K562 (cell line): ENCODE measurements at regions not wholly inside any gene's neighbourhood (a gene's known extent, or its start where the extent isn't known, plus 50 kb on each side); places are given as distances from the start of the nearest gene placed in this dataset.

Source experiments
- AFF4 ChIP-seq: sonication (generic); formaldehyde crosslinking; IDR thresholded peaks from 2 replicates; pipeline ENCODE4 v1.8.0; 2023; ENCODE audit warnings: mild to moderate bottlenecking, missing genetic modification reagents
- ATF6 ChIP-seq: sonication (generic); formaldehyde crosslinking; IDR thresholded peaks from 2 replicates; pipeline ENCODE4 v1.4.0; 2020; ENCODE audit warnings: mild to moderate bottlenecking, missing genetic modification reagents
- CREBBP ChIP-seq: IDR thresholded peaks from one replicate; pipeline ENCODE4 v1.6.1; 2012; ENCODE audit warnings: low read depth, mild to moderate bottlenecking, control low read depth, inconsistent platforms, low read length
- HMGXB4 ChIP-seq: sonication (generic); formaldehyde crosslinking; IDR thresholded peaks from 2 replicates; pipeline ENCODE4 v1.8.1; 2023; ENCODE audit warnings: mild to moderate bottlenecking, missing genetic modification reagents
- JUN ChIP-seq, 2 experiments: sonication (generic) in 1 of 2; formaldehyde crosslinking in 1 of 2; IDR thresholded peaks; 2 replicates each; pipeline versions ENCODE4 v1.6.1 to v1.8.0; 2012 to 2022; ENCODE audit warnings: borderline replicate concordance in 2 of 2, mild to moderate bottlenecking in 2 of 2, improper control_type of control experiment in 1 of 2, low read depth in 1 of 2, low read length in 1 of 2, missing genetic modification reagents in 1 of 2
- NFYB ChIP-seq: IDR thresholded peaks from 2 replicates; pipeline ENCODE4 v1.6.1; 2011; ENCODE audit warnings: mild to moderate bottlenecking, moderate library complexity; ENCODE audit not compliant: insufficient read length; ENCODE audit errors: extremely low read depth
- SETDB1 ChIP-seq: IDR thresholded peaks from one replicate; pipeline ENCODE4 v1.6.1; 2012; ENCODE audit warnings: low read length, control low read depth, inconsistent platforms
- TAF15 ChIP-seq: fragments of 200-400 bp; formaldehyde crosslinking; IDR thresholded peaks from 2 replicates; pipeline ENCODE4 v1.6.1; 2017; ENCODE audit warnings: mild to moderate bottlenecking, low read depth, low read length, moderate library complexity
- ZNF408 ChIP-seq: fragments of 250-450 bp; sonication (Bioruptor Pico); IDR thresholded peaks from 2 replicates; pipeline ENCODE4 v1.4.0; 2020; ENCODE audit warnings: low read depth, mild to moderate bottlenecking, moderate library complexity
- TF ChIP-seq, protein P1 (sequence below): IDR thresholded peaks from 3 replicates; pipeline ENCODE4 v1.6.1; 2011; ENCODE audit warnings: borderline replicate concordance, mild to moderate bottlenecking; ENCODE audit not compliant: insufficient read length, insufficient read depth

DNA sequence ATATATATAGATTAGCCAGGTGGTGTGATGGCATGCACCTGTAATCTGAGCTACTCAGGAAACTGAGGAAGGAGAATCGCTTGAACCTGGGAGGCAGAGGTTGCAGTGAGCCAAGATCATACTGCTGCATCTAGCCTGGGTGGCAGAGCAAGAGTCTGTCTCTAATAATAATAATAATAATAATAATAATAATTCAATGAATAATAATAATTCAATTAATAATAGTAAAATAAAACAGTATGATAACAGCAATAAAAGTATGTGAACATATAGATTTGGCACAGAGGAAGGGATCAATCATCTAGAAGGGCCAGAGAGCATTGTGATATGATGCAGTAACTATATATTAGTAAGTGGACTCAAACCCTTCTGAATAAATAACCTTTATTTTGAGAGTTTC, 314.5 kb upstream of the COL8A1 start (continued):
- TF ChIP-seq, protein P1, sequence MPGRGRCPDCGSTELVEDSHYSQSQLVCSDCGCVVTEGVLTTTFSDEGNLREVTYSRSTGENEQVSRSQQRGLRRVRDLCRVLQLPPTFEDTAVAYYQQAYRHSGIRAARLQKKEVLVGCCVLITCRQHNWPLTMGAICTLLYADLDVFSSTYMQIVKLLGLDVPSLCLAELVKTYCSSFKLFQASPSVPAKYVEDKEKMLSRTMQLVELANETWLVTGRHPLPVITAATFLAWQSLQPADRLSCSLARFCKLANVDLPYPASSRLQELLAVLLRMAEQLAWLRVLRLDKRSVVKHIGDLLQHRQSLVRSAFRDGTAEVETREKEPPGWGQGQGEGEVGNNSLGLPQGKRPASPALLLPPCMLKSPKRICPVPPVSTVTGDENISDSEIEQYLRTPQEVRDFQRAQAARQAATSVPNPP: no peak
- TF ChIP-seq SETDB1 (no peak), ATF6 (CRISPR knock-in tag) (no peak), NFYB (no peak), TAF15 (no peak), AFF4 (no peak), ZNF408 (CRISPR knock-in tag) (no peak), CREBBP (no peak), JUN (IDR thresholded peaks at IDR 0.05; ENCODE audit: borderline replicate concordance, low read depth, low read length) (no peak), JUN (CRISPR knock-in tag; IDR thresholded peaks at IDR 0.05; ENCODE audit: borderline replicate concordance) (no peak), HMGXB4 (no peak)
